Cardiac fibroblast (primary cell): ENCODE measurements at regions not wholly inside any gene's neighbourhood (a gene's known extent, or its start where the extent isn't known, plus 50 kb on each side); places are given as distances from the start of the nearest gene placed in this dataset.
A peak's percentile ranks its signal among the peaks of the same experiment; 100 is the strongest.

Source experiments
- DNase-seq, 2 donors: peaks; one replicate each; pipeline versions ENCODE4 v3.0.0 to v3.0.0-alpha.2; 2010; ENCODE audit warnings: low read depth in 2 of 2
- H3K4me3 ChIP-seq, 2 donors: replicated peaks in 1 of 2; 1 replicate in 1 of 2; 2 replicates in 1 of 2; pipeline ENCODE4 v1.5.1; 2011; ENCODE audit warnings: low read depth in 2 of 2, low read length in 2 of 2, mild to moderate bottlenecking in 2 of 2, moderate library complexity in 1 of 2
- CTCF ChIP-seq: IDR thresholded peaks from one replicate; pipeline ENCODE4 v1.5.1; 2011; ENCODE audit warnings: low read depth, mild to moderate bottlenecking, low read length, inconsistent platforms

GRCh38 chr11:92524542-92524941 lies 299.9 kb downstream of the FAT3 start:
- no peak for TF ChIP-seq CTCF
- H3K4me3 ChIP-seq: no peak overlapping the region
- DNase-seq: no peak

- DNase-seq: peak in 1 of 2 donors; percentile 1
- no peak overlapping the region for H3K4me3 ChIP-seq
- TF ChIP-seq CTCF: no peak
Observed at GRCh38 chr11:92527467-92527866, 302.8 kb downstream of the FAT3 start.

- no peak for TF ChIP-seq CTCF
- H3K4me3 ChIP-seq: no peak overlapping the region
- DNase-seq: peak; percentile 10 to 34
Observed at GRCh38 chr11:92528001-92528400, 303.4 kb downstream of the FAT3 start.

- DNase-seq: no peak
- H3K4me3 ChIP-seq: no peak overlapping the region
- TF ChIP-seq CTCF: no peak
Observed at GRCh38 chr11:92531065-92531739, 306.6 kb downstream of the FAT3 start.

- H3K4me3 ChIP-seq: no peak overlapping the region
- TF ChIP-seq CTCF: no peak
- DNase-seq: no peak
Observed at GRCh38 chr11:92533657-92534335, 309.2 kb downstream of the FAT3 start.

GRCh38 chr11:92536883-92537282 lies 312.3 kb downstream of the FAT3 start:
- no peak overlapping the region for H3K4me3 ChIP-seq
- DNase-seq: no peak

More at GRCh38 chr11:92536883-92537282, 312.3 kb downstream of the FAT3 start:
- no peak for TF ChIP-seq CTCF
